GM18517 (cell line): ENCODE measurements at regions not wholly inside any gene's neighbourhood (a gene's known extent, or its start where the extent isn't known, plus 50 kb on each side); places are given as distances from the start of the nearest gene placed in this dataset.

Experiments used
- ATAC-seq: cut with Tn5 transposase; IDR thresholded peaks from one replicate; pipeline ENCODE4 v1.9.1; 2021; ENCODE audit warnings: mild to moderate bottlenecking, moderate library complexity; ENCODE audit not compliant: unreplicated experiment

DNA sequence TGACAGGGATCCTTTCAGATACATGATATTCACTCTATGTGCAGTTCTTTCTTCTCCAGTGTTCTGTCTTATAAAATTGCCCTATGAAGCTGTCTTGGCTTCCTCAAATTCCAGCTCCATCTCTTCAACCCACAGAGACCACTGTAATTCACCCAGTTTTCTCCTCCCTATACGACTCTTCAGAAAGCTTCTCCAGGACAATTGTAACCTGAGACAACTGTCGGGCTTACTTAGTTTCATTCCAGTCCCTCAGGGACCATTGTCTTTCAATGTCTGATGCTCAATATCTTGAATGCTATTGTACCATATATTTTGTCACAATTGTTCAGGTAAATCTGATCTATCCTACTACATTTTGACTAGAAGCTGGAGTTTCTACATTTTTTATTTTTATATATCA lies 345.3 kb downstream of the RPL10L start:
- no peak for ATAC-seq

- ATAC-seq: no peak
These were observed 350.8 kb downstream of the RPL10L start for GRCh38 chr14:46300765-46301164.

GRCh38 chr14:46290706-46291105 lies 360.9 kb downstream of the RPL10L start:
- no peak for ATAC-seq

DNA sequence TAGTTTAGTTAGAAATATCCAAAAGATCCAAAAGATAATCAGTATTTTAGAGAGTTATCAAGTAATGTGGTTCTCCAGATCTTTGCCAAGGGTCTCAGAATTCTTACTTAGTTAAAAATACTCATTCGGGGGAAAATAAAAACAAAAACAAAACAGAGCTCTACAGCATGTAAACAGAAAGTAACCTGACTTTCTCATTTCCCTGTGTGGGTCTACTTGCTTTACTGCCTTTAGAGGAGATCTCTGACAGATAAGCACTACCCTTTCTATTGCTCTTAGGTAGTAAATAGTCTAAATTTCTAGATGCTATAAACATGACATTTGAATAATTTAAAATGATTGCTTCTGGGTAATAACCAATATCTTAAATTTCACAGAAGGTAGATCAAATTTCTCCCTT lies 371.8 kb downstream of the RPL10L start:
- no peak for ATAC-seq

DNA sequence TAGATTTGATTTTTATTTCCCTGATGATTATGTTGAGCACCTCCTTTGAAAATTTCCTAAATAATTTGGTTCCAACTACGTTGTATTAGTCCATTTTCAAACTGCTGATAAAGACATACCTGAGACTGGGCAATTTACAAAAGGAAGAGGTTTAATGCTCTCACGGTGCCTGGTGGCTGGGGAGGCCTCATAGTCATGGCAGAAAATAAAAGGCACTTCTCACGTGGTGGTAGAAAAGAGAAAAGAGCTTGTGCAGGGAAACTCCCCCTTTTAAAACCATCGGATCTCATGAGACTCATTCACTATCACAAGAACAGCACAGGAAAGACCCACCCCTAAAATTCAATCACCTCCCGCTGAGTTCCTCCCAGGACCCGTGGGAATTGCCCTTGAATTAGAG lies 372.3 kb downstream of the RPL10L start:
- ATAC-seq: no peak

- ATAC-seq: no peak
These were observed 392.0 kb downstream of the RPL10L start for GRCh38 chr14:46259536-46259935.

GRCh38 chr14:46256381-46256780 lies 395.2 kb downstream of the RPL10L start:
- ATAC-seq: no peak

DNA sequence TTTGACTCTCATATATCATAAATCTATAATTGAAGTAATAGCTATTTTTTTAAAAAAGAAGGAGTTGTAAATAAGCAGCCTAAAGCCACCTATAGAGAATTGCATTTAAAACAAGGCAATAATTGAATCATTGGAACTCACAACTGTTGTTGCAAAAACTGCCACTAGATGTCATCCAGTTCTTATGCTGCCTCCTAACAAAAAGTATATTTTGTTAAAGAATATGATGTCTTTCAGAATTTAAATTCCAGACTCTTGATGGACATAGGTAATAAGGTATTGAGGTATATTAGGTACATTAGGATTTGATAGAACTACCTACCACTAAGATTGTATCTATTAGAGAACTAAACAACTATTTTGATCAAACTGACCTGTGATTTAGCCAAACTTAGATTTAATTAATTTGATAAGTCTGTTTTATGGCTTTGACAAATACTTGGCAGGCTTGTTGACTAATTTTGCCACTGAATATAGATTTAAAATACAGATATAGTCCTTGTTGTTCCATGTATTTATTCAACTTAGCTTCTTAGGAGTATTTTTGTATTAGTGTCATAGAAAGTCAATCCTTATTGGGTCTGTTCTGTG lies 401.4 kb downstream of the RPL10L start:
- ATAC-seq: no peak

DNA sequence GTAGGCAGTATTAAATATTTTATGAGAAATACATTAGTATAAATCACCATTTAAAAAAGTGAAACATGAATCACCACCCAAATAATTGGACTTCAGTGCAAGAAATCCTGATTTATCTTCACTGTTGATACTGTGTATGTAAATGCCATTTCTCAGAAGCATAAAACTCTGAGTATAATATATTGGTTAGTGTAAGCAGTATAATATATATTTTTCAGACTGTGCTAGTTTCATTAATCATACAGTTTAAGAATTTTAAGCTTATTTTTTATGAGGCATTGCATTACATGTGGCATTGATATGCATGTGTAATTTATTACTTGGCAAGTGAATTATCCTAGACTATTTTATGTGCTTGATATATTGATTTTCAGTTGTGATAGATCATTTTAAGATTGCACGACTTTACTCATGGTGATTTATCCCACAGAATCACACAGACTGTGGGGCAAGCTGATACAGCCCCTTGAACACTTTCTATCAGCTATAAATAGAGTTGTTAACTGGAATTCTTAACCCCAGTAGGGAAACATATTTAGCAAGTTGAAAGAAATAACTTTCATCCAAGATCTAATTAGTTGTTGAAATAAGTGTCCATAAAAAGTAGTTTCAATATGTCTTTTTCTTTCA lies 403.5 kb downstream of the RPL10L start:
- no peak for ATAC-seq

GRCh38 chr14:46245276-46245675 lies 406.3 kb downstream of the RPL10L start:
- ATAC-seq: no peak

DNA sequence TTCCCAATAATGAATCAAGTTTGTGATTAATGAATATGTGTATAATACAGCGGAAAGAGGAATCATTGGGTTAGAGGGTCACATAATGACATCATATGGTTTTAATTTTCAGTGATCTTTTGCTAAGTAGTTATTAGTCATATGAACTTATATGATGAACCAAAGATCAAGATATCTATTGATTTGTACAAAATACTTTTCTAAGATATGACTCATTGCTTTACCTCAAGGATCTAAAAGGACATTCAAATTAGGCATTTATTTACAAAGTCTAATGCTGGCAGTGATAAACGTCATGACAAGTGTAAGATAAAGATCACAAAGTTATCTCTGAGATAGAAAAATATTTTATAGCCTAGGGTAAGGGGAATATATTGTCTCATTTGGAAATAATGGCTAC lies 417.8 kb downstream of the RPL10L start:
- ATAC-seq: no peak

DNA sequence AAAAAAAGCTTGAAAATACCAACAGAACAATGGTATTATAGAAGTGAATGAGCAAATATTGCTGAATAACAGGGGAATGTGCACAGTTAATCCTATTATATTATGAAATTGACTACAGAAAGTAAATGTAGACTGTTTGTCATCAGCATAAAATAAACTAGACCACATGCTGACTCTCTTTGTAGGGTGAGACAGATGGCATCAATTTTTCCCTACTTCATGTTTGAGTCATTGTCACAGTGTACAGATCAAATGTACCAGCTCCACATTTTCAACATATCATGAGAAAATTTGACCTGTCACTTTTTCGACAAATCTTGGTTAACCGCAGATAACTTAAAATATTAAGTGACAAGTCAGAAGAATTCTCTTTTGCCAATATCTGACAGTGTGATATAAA lies 421.0 kb downstream of the RPL10L start:
- no peak for ATAC-seq

DNA sequence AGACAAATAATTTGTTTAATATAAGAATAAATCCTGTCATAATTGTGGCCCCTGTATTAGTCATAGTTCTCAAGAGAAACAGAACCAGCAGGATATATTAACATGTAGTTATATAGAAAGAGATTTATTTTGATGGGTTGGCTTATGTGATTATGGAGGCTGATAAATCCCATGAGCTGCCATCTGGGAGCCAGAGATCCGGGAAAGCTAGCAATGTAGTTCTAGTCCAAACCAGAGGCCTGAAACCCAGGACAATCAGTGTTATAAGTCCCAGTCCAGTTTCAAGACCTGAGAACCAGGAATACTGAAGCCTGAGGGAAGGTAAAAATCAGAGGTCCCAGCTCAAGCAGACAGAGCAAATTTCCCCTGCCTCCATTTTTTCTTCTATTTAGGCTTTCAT lies 435.8 kb downstream of the RPL10L start:
- ATAC-seq: no peak

- ATAC-seq: no peak
These were observed 452.9 kb downstream of the RPL10L start for GRCh38 chr14:46198676-46199075.

- no peak for ATAC-seq
These were observed 453.7 kb downstream of the RPL10L start for GRCh38 chr14:46197856-46198255.
